ENCODE measurements at regions not wholly inside any gene's neighbourhood (a gene's known extent, or its start where the extent isn't known, plus 50 kb on each side); places are given as distances from the start of the nearest gene placed in this dataset.

DNA sequence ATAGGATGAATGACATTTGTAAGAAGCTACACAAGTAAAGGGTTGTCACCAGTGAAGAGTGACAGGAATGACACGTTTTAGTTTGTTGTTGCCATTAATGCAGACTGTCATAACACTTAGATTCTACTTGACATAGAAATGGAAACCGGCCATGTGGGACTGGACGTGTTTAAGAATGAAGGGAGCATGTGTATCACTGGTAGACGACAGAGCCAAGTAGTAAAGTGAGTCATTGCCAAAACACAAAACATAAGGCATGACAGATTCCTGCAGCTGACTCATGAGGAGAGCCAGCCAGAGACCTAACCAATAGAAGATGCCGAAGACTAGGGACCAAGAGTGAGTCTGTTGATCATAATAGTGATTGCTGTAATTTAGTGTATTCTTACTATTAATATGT, 106.2 kb upstream of the PLAAT1 start:
- TF ChIP-seq, protein P1, sequence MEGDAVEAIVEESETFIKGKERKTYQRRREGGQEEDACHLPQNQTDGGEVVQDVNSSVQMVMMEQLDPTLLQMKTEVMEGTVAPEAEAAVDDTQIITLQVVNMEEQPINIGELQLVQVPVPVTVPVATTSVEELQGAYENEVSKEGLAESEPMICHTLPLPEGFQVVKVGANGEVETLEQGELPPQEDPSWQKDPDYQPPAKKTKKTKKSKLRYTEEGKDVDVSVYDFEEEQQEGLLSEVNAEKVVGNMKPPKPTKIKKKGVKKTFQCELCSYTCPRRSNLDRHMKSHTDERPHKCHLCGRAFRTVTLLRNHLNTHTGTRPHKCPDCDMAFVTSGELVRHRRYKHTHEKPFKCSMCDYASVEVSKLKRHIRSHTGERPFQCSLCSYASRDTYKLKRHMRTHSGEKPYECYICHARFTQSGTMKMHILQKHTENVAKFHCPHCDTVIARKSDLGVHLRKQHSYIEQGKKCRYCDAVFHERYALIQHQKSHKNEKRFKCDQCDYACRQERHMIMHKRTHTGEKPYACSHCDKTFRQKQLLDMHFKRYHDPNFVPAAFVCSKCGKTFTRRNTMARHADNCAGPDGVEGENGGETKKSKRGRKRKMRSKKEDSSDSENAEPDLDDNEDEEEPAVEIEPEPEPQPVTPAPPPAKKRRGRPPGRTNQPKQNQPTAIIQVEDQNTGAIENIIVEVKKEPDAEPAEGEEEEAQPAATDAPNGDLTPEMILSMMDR (tag by site-specific recombination; IDR thresholded peaks at IDR 0.05), result no peak
- TF ChIP-seq ZNF274 (IDR thresholded peaks at IDR 0.05; ENCODE audit: low read length) (no peak), ZNF274 (tag by site-specific recombination; IDR thresholded peaks at IDR 0.05; ENCODE audit: borderline replicate concordance) (no peak), ZNF155 (tag by site-specific recombination; IDR thresholded peaks at IDR 0.05) (no peak), ZSCAN23 (tag by site-specific recombination; IDR thresholded peaks at IDR 0.05) (no peak), ZEB2 (tag by site-specific recombination; IDR thresholded peaks at IDR 0.05) (no peak), HOXA7 (CRISPR knock-in tag; IDR thresholded peaks at IDR 0.05; ENCODE audit: borderline replicate concordance) (no peak)
